IMR-90 (cell line): ENCODE measurements at regions not wholly inside any gene's neighbourhood (a gene's known extent, or its start where the extent isn't known, plus 50 kb on each side); places are given as distances from the start of the nearest gene placed in this dataset.
A peak's percentile ranks its signal among the peaks of the same experiment; 100 is the strongest.

Source experiments
- ATAC-seq: fragments of 200-7000 bp; cut with Tn5 transposase; 2 replicates; pipeline ENCODE4 v1.9.1; 2020; ENCODE audit warnings: low read depth, mild to moderate bottlenecking, moderate library complexity
- BruUV-seq: library from RNA; stranded (reverse); fragments of 400-500 nt; replicated peaks from 2 replicates; lab custom pipeline; 2021; lab: Mats Ljungman, UMichigan
- CTCF ChIA-PET: fragments of 300-600 bp; formaldehyde crosslinking; extraction: SDS; loops from one replicate; lab custom pipeline; 2021; ENCODE audit warnings: antibody characterized with exemption; lab: Yijun Ruan, JAX
- POLR2A ChIA-PET: fragments of 300-600 bp; sonication (Branson Sonifier 250); formaldehyde crosslinking; loops from one replicate; lab custom pipeline; 2022; ENCODE audit warnings: antibody characterized with exemption; ENCODE audit not compliant: unreplicated experiment; lab: Charles Lee
- DNase-seq: peaks from one replicate; pipeline ENCODE4 v3.0.0; 2013
- H2AFZ ChIP-seq: replicated peaks from 2 replicates; pipeline ENCODE3; 2013; ENCODE audit warnings: low read length, mild to moderate bottlenecking; ENCODE audit not compliant: poor library complexity
- H2AK5ac ChIP-seq: 2 replicates; pipeline ENCODE4 v1.6.1; 2013; ENCODE audit warnings: low read depth, low read length, inconsistent platforms
- H2AK9ac ChIP-seq: replicated peaks from 2 replicates; pipeline ENCODE3; 2013; ENCODE audit warnings: mild to moderate bottlenecking, low read depth, low read length, moderate library complexity; ENCODE audit not compliant: poor library complexity
- H2BK120ac ChIP-seq: 2 replicates; pipeline ENCODE4 v1.6.1; 2013; ENCODE audit warnings: low read depth, low read length, inconsistent platforms
- H2BK15ac ChIP-seq: 3 replicates; pipeline ENCODE4 v1.6.1; 2013; ENCODE audit warnings: low read depth, low read length, inconsistent platforms
- H2BK20ac ChIP-seq: 2 replicates; pipeline ENCODE4 v1.6.1; 2013; ENCODE audit warnings: low read depth, mild to moderate bottlenecking, inconsistent platforms, low read length, moderate library complexity
- H2BK5ac ChIP-seq: 2 replicates; pipeline ENCODE4 v1.6.1; 2013; ENCODE audit warnings: mild to moderate bottlenecking, low read depth, low read length, inconsistent platforms; ENCODE audit not compliant: poor library complexity, severe bottlenecking
- H3K14ac ChIP-seq: replicated peaks from 2 replicates; pipeline ENCODE4 v1.6.1; 2013; ENCODE audit warnings: low read depth, low read length, inconsistent platforms
- H3K18ac ChIP-seq: 2 replicates; pipeline ENCODE4 v1.6.1; 2013; ENCODE audit warnings: low read depth, low read length, control low read depth
- H3K23ac ChIP-seq: 2 replicates; pipeline ENCODE4 v1.6.1; 2013; ENCODE audit warnings: low read depth, low read length, inconsistent platforms
- H3K27ac ChIP-seq: 2 replicates; pipeline ENCODE4 v1.5.1; 2013; ENCODE audit warnings: mild to moderate bottlenecking, control low read depth, low read length; ENCODE audit not compliant: insufficient read depth
- H3K27me3 ChIP-seq: 2 replicates; pipeline ENCODE4 v1.6.1; 2013; ENCODE audit warnings: low read length; ENCODE audit not compliant: control insufficient read depth, insufficient read depth
- H3K36me3 ChIP-seq: 2 replicates; pipeline ENCODE4 v1.6.1; 2013; ENCODE audit warnings: low read length, mixed read lengths; ENCODE audit not compliant: control insufficient read depth, insufficient read depth
- H3K4ac ChIP-seq: 2 replicates; pipeline ENCODE4 v1.6.1; 2013; ENCODE audit warnings: low read depth, low read length, inconsistent platforms
- H3K4me1 ChIP-seq: 2 replicates; pipeline ENCODE4 v1.6.1; 2013; ENCODE audit warnings: low read length, mixed read lengths; ENCODE audit not compliant: control insufficient read depth, insufficient read depth
- H3K4me2 ChIP-seq: 2 replicates; pipeline ENCODE4 v1.6.1; 2013; ENCODE audit warnings: low read depth, mild to moderate bottlenecking, control low read depth, low read length, moderate library complexity
- H3K4me3 ChIP-seq: 2 replicates; pipeline ENCODE4 v1.5.1; 2013; ENCODE audit warnings: low read depth, mild to moderate bottlenecking, control low read depth, low read length, moderate library complexity; ENCODE audit not compliant: insufficient read depth
- H3K56ac ChIP-seq: 2 replicates; pipeline ENCODE4 v1.6.1; 2013; ENCODE audit warnings: low read length, inconsistent platforms; ENCODE audit not compliant: insufficient read depth; ENCODE audit errors: extremely low read depth
- H3K79me1 ChIP-seq, 2 experiments: 2 replicates each; pipeline ENCODE4 v1.6.1; 2013; ENCODE audit warnings: low read length in 2 of 2, inconsistent platforms in 1 of 2, low read depth in 1 of 2
- H3K9ac ChIP-seq: 2 replicates; pipeline ENCODE4 v1.6.1; 2013; ENCODE audit warnings: low read depth, low read length, control low read depth
- H3K9me1 ChIP-seq: 2 replicates; pipeline ENCODE4 v1.6.1; 2013; ENCODE audit warnings: low read length, inconsistent platforms; ENCODE audit not compliant: insufficient read depth
- H3K9me3 ChIP-seq: 2 replicates; pipeline ENCODE4 v1.6.1; 2013; ENCODE audit warnings: low read length; ENCODE audit not compliant: control insufficient read depth, insufficient read depth
- H4K20me1 ChIP-seq: 2 replicates; pipeline ENCODE4 v1.6.1; 2013; ENCODE audit warnings: low read length, inconsistent platforms; ENCODE audit not compliant: insufficient read depth
- H4K5ac ChIP-seq: 2 replicates; pipeline ENCODE4 v1.6.1; 2013; ENCODE audit warnings: mild to moderate bottlenecking, low read depth, low read length, control low read depth
- H4K8ac ChIP-seq, 2 experiments: 2 replicates each; pipeline ENCODE4 v1.6.1; 2013; ENCODE audit warnings: low read depth in 2 of 2, low read length in 2 of 2, control low read depth in 1 of 2, inconsistent platforms in 1 of 2
- H4K91ac ChIP-seq: 2 replicates; pipeline ENCODE4 v1.6.1; 2013; ENCODE audit warnings: low read depth, low read length, inconsistent platforms; ENCODE audit not compliant: insufficient read depth
- FOS ChIP-seq: fragments of 150-350 bp; IDR thresholded peaks from 2 replicates; pipeline ENCODE4 v1.6.1; 2016; ENCODE audit warnings: low read depth, low read length
- MAZ ChIP-seq: IDR thresholded peaks from 2 replicates; pipeline ENCODE4 v1.6.1; 2012; ENCODE audit warnings: low read depth, mild to moderate bottlenecking, low read length, improper control_type of control experiment, moderate library complexity, borderline replicate concordance
- WGBS, 2 experiments: methylation state at CpG; one replicate each; pipeline versions ENCODE4 v1.1.5 to v1.1.7; 2013; ENCODE audit warnings: missing lambda C conversion rate in 2 of 2; ENCODE audit not compliant: insufficient read length in 1 of 2; ENCODE audit errors: extremely low coverage in 2 of 2; 5-methylcytosine and 5-hydroxymethylcytosine counted together
- dilution Hi-C: fragments of 300-500 bp; cut with HindIII; formaldehyde crosslinking; loops from one replicate; pipeline ENCODE4 v1.14.3; 2018; ENCODE audit warnings: low sequenced_read_pairs; ENCODE audit not compliant: unreplicated experiment
- in situ Hi-C: fragments of 300-500 bp; cut with MboI; formaldehyde crosslinking; loops from 3 replicates; pipeline ENCODE4 v1.14.3; 2019; ENCODE audit warnings: low sequenced_read_pairs, inconsistent platforms, mixed read lengths
- intact Hi-C: fragments of 100-400 bp; cut with micrococcal nuclease; formaldehyde crosslinking; loops from 2 replicates; pipeline ENCODE4 v1.10.0; 2022
- TF ChIP-seq, protein P1 (sequence below): fragments of 150-350 bp; IDR thresholded peaks from 2 replicates; pipeline ENCODE4 v1.6.1; 2017; ENCODE audit warnings: mild to moderate bottlenecking, antibody characterized with exemption, low read length, low read depth

- intact Hi-C loops: no loop called here
- Histone ChIP-seq H3K36me3 (no peaks in the 10 kb centered on the region), H2BK120ac (no peak overlapping the region; the same call in 1 of the 2 replicates), H2BK5ac (no peak overlapping the region), H4K91ac (0 out of 2 replicates have a peak overlapping the region, but pooled peaks have one; percentile 10), H3K9me1 (peaks cover 5% of the 10 kb centered on the region; the same call in 1 of the 2 replicates), H3K9me3 (no peaks in the 10 kb centered on the region), H4K20me1 (no peaks in the 10 kb centered on the region), H3K56ac (no peak overlapping the region), H3K27me3 (no peaks in the 10 kb centered on the region), H2AK5ac (no peak overlapping the region; the same call in 1 of the 2 replicates), H3K14ac (no peak overlapping the region; the same call in 1 of the 2 replicates), H3K27ac (no peak overlapping the region), H3K18ac (no peak overlapping the region), H3K23ac (no peak overlapping the region), H3K4me1 (no peaks in the 10 kb centered on the region), H2BK20ac (no peak overlapping the region), H3K4ac (no peak overlapping the region), H3K4me2 (no peak overlapping the region), H4K8ac (no peak overlapping the region), H3K9ac (no peak overlapping the region), H2BK15ac (no peak overlapping the region), H3K4me3 (no peak overlapping the region), H4K5ac (no peak overlapping the region), H2AK9ac (no peak overlapping the region), H3K79me1 (no peaks in the 10 kb centered on the region), H2AFZ (peak overlapping the region; percentile 42)
- TF ChIP-seq, protein P1, sequence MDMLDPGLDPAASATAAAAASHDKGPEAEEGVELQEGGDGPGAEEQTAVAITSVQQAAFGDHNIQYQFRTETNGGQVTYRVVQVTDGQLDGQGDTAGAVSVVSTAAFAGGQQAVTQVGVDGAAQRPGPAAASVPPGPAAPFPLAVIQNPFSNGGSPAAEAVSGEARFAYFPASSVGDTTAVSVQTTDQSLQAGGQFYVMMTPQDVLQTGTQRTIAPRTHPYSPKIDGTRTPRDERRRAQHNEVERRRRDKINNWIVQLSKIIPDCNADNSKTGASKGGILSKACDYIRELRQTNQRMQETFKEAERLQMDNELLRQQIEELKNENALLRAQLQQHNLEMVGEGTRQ: no peak
- TF ChIP-seq MAZ: no peak
- no peak for TF ChIP-seq FOS
- in situ Hi-C loops: no loop called here
- BruUV-seq: no TSS peak
- no peak for DNase-seq
- no peak for ATAC-seq
- POLR2A ChIA-PET: interaction anchor here (0.5 kb wide), 1 partner anchor 23 kb away, joined by 6 read pairs; no protein-coding TSS in a partner anchor
- dilution Hi-C loops: no loop called here
- WGBS, 2 experiments: 0% methylated on average over 1 of the region's 4 CpGs; no CpG with 5 or more reads in 1 of the 2 experiments
- CTCF ChIA-PET: no interaction called here
These were observed 84.5 kb downstream of the TMEM167A start for GRCh38 chr5:82992646-82993045.
